HG02759 (cell line): ENCODE measurements at regions not wholly inside any gene's neighbourhood (a gene's known extent, or its start where the extent isn't known, plus 50 kb on each side); places are given as distances from the start of the nearest gene placed in this dataset.
A peak's percentile ranks its signal among the peaks of the same experiment; 100 is the strongest.
"Not testable (repeated sequence)": the region's sequence is repeated elsewhere in the genome, so short reads cannot be mapped to it uniquely, and the experiment has no call there.

Experiments used
- ATAC-seq: cut with Tn5 transposase; IDR thresholded peaks from one replicate; pipeline ENCODE4 v1.9.1; 2021; ENCODE audit warnings: mild to moderate bottlenecking, moderate library complexity; ENCODE audit not compliant: unreplicated experiment

DNA sequence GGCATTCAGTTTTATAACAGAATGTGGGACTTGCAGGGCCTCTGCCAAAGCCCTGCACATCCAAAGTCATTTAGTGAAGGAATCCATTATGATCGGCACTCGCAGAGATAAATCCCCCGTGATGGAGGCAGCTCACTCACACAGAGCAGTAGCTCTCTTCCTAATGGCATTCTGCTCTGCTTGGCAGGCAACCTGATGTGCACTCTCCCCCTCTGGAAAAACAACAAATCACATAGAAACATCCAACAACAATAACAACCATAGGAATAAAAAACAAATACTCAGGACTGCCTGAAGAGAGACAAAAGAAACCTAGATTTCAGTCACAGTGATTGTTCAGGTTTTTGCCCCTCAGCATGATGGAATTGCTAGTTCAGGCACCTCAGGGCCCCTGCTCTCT lies 59.7 kb downstream of the NAA11 start:
- no peak for ATAC-seq

DNA sequence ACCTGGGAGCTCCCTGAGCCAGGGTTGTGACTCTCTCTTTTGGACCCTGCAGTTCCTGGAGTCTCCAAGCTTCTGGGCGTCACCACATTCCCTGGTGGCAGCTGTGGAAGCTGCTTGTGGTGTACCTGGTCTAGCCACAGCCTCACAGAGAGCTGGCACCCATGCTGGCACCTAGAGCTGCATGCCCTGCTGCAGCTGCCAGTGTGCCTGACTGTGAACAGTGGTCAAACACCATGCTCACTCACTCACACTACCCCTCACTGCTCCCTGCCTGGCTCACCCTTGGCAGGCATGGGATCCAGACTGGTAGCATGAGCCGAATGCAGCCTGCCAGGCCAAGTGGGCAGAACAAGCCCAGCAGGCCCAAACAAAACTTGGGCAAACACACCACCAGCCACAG lies 66.6 kb downstream of the NAA11 start:
- ATAC-seq, result no peak

DNA sequence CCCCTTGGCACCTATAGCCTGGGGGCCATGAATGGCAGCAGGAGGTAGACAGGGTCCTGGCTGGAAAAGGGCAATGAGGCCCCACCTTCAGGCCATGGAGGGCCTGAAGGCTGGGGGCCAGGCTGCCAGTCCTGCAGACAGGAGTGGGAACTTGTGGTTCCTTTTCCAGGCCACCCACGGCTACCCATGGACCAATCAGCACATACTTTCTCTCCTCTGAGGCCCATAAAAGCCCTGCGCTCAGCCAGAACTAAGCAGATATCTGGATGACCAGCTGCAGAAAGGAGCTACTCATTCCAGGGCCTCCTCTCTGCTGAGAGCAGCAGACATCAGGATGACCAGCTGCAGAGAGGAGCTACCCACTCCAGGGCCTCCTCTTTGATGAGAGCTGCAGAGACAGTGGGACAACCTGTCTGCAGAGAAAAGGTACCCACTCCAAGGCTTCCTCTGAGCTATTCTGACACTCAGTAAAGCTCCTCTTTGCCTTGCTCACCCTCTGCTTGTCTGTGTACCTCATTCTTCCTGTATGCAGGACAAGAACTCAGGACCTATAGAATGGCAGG lies 67.2 kb downstream of the NAA11 start:
- ATAC-seq, result no peak

DNA sequence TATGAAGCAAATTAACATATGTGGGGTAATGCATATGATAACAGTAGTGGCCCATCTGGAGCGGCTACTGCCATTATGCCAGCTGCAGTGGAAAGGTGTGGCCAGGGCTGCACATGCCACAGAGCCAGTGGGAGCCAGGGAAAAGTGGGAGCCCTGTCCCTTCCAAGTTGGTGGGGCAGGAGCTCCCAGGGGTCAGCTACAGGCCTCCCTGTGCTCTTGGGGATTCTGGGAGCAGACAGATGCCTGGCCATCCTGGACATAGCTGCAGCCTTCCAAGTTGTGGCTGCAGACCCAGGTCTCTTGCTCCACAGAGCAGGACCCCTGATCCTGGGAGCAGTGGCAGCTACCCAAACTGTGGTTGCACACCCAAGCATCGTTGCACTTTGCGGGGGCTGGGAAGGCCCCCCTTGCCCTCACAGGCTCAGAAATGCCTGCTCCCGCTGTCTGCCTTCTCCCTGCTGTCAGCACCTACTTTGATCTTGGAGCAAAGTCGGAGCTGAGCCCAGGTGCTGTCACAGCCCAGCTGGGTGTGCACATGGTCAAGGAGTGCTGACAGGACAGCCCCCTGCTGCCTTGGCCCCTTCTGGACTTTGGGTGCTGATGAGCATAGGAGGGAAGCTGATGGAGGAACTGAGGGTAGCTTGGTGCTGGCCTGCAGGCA lies 67.8 kb downstream of the NAA11 start:
- ATAC-seq, result no peak

DNA sequence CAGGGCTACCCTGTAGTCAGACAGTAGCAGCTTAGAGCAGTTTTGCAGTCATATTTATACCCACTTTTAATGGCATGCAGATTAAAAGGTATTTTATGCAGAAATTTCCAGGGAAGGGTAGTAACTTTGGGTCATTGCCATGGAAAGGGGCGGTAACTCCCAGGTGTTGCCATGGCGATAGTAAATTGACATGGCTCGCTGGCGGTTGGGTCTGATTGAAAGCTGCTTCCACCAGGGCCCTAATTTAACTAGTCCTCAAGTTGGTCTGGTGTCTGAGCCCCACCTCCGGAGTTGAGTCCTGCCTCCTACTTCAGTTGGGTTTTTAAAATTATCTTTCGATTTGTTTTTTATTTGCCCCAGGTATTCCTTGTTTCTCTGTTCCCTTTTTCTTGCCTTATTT lies 70.1 kb downstream of the NAA11 start:
- no peak for ATAC-seq

DNA sequence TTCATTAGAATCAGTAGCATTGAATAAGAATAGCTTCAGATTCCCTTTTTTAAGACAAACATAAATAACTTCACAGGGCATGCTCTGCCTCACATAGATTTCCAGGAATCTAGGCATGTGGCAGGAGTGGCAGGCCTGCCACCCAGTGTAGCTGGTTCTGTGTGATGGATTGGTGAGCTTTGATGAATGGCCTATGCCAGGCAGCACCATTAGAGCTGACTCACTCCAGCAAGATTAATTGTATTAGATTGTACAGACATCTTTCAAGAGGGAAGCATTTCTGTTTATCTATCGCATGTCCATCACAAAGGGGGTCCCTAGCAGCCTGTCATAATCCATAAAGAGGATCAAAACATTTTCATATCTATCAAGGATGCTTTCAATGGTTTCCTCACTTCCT lies 71.9 kb downstream of the NAA11 start:
- no peak for ATAC-seq

DNA sequence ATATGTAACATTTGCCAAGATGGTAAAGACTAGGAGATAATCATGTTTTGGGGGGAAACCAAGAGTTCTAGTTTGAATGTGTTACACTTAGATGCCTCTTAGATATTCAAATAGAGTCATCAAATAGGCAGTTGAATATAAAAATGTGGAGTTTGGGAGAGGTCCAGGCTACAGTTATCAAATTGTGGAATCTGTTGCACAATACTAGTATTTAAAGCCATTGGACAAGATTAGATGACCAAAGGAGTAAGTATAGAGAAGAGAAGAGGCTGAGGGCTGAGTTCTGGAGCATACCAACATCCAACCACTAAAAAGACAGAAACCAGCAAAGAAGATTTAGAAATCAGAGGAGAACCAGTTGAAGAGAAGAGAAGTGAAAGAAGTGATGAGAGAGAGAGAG lies 72.7 kb downstream of the NAA11 start:
- no peak for ATAC-seq

DNA sequence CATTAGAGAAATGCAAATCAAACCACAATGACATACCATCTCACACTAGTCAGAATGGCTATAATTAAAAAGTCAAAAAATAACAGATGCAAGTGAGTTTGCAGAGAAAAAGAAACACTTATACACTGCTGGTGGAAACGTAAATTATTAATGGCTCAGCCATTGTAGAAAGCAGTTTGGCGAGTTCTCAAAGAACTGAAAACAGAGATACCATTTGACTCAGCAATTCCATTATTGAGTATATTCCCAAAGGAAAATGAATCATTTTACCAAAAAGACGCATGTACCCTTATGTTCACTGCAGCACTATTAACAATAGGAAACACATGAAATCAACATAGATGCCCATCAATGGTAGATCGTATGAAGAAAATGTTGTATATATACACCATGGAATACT lies 75.0 kb downstream of the NAA11 start:
- ATAC-seq, result no peak

DNA sequence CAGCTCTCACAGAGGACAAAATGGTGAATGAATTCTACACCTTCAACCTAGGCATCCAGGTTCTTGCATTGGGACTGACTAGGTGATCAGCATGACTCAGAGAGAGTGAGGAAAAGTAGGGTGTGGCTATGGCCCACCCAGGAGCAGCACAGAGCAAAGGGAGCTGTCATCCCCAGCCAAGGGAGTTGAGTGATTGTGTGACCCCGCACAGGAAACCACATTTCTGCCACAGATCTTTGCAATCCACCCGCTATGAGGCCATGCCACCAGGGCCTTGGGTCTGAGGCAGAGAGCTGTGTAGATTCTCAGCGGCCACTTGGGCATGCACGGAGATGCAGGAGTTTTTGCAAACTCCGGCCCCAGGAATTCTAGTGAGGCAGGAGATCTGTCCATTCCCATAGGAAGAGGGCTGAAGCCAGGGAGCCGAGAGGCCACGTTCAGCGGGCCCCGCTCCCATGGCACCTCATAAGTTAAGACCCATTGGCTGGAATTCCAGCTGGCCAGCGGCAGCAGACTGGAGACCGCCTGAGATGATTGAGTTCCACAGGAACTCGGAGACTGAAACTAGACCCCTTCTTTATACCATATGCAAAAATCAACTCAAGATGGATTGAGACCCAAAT lies 75.9 kb downstream of the NAA11 start:
- peak; percentile 38 for ATAC-seq

DNA sequence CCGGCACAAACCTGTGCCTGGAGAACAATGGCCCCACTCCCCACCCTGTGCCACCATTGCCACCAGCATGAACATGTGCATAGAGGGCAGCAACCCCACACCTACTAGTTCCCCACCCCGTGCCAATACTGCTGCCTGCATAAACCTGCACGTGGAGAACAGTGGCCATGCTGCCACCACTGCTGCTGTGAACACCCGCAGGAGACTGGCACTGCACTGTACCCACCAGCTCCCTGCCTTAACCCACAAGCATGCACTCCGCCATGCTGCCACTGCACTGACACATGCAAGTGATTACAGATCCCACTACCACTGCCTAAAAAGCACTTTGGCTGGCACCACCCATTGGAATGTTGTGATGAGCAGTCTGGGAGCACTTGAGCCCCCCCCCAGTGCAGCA lies 77.3 kb downstream of the NAA11 start:
- no peak for ATAC-seq

DNA sequence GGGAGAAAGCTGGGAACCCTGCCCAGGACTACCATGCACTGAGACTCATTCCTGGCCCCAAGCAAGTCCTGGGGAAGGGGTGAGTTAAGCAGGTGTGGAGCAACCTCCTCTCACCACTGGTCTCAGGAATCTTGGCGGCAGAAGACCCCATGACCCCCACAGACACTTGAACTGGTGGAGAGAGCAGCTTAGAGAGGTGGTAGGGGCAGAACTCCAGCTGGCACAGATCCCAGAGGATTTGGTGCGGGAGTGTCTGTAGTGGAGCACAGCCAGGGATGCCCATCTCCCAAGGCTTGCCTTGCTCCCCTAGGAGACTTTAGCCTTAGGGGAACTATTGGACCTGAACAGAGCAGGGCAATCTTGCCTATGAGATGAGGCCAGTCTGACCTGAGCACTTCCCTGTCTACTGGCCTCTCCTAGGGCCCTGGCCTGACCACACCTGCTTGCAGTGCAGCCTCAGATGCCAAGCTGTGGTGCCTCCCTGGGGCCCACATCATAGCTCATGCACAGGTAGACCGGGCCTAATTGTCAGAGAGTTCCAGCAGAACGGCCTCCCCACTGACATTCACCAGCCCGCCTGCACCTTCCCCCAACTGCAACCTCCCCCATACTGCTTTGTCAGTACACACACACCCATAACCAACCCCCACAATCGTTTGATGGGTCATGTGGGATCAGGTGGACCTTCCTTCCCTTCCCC lies 78.0 kb downstream of the NAA11 start:
- no peak for ATAC-seq

DNA sequence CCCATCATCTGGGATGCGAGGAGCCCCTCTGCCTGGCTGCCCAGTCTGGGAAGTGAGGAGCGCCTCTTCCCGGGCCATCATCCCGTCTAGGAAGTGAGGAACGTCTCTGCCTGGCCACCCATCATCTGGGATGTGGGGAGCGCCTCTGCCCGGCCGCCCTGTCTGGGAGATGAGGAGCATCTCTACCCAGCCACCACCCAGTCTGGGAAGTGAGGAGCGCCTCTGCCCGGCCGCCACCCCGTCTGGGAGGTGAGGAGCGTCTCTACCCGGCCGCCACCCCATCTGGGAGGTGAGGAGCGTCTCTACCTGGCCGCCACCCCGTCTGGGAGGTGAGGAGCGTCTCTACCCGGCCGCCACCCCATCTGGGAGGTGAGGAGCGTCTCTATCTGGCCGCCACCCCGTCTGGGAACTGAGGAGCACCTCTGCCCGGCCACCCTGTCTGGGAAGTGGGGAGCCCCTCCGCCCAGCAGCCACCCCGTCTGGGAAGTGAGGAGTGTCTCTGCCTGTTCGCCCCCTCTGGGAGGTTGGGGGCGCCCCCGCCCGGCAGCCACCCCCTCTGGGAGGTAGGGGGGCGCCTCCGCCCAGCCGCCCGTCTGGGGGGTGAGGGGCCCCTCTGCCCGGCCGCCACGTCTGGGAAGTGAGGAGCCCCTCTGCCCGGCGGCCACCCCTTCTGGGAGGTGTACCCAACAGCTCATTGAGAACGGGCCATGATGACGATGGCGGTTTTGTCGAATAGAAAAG lies 80.5 kb downstream of the NAA11 start:
- not testable (repeated sequence) for ATAC-seq

DNA sequence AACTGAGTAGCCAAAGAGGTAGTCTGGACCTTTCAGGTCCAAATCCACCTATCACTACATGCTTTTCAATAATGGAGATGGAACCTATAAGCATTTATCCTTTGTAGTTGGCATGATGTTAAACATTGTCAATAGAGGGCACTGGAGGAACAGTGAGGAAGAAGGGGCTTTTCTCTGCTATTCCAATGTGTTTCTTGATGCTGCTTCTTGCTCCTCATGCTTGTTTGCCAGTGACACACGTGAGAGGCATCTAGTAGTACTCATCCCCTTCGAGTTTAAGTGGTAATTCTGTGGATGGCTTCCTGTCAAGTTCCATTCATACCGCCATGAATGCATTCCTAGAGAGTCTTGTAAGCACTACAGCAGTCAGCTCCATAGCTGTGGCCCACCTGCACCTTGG lies 84.0 kb downstream of the NAA11 start:
- ATAC-seq, result no peak

DNA sequence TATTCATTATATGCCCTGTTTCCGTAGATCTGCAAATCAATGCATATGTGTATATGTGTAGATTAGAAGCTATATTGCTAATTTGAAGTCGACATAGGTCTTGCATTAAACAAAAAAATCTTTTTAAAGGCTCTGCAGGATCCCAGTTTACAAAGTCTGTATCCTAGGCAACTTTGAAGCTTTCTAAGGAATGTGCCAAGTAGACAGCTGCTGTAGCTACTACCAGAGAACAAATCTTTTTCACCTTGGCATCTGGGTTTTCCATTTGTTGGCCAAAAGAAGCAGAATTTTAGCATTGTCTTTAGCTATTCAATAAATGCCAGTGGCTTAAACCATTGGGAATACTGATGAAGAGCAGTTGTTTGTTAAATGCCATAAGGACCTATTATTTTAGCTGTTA lies 88.0 kb downstream of the NAA11 start:
- no peak for ATAC-seq

DNA sequence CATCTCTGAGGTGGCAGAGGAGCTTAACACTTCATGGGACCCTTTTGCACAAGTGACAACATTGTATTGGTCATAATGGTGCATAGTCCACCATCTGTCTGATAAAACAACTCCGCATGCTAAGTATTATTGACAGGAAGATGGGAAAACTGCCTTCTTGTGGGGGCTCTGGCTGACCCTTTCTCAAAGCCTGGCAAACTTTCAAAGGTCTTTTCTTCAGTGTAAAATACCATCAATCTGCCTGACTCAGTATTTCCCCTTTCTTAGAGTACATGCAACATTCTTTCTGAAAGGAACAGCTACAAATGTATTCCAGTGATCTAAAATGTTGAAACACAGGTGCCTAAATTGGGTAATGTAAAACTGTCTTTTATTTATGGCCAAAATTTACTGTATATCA lies 89.1 kb downstream of the NAA11 start:
- ATAC-seq, result no peak

DNA sequence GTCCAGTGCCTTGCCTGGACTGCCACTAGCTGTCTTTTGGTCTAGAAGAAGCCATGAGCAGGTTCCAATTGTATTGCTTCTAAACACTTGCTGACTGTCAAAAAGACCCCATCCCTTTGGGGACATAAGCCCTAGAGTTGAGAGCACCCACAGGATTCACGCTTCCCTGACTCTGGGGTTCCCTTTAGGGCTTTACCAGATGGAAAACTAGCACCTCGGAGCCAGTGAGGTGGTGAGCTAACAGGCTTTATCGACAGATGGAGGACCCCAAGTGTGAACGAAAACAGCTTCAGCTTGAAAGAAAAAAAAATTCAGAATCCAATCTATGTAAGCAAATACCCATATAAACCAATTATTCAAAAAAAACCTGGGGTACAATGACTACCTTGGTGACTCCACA lies 90.8 kb downstream of the NAA11 start:
- no peak for ATAC-seq

DNA sequence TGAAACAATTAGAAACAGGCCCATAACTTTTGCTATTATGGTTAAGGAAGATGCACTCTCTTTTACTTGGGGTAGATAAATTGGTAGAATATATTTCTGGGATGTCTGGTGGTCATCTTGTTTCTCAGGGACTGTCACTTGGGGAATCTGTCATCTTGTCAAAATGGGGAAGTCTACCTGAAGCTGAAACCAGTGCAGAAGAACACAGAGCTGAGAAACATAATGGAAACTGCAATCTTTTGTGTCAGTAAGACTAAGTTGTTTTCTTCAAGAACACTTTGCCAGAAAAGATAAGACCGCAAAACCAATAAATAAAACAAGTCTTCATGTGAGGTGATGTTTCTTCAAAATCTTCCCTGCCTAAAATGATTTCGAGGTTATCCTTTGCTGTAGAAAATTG lies 92.0 kb downstream of the NAA11 start:
- ATAC-seq, result no peak

DNA sequence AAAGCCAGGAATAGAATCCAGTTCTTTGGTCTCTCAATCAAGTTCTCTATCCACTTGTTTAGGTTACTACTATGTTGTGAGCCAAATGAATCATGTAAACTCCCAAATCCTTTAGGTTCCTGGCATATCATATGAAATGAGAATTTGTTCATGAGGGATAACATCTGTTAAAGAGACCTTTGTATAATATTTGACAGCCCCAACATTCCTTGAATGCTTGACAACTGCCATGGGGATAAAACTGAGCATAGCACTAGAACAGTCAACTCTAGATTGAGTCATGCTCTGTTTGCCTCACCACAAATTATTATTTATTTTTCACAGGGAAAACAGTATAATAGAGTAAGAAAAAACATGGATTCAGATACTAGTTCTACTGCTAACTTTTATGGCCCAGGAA lies 93.3 kb downstream of the NAA11 start:
- no peak for ATAC-seq

DNA sequence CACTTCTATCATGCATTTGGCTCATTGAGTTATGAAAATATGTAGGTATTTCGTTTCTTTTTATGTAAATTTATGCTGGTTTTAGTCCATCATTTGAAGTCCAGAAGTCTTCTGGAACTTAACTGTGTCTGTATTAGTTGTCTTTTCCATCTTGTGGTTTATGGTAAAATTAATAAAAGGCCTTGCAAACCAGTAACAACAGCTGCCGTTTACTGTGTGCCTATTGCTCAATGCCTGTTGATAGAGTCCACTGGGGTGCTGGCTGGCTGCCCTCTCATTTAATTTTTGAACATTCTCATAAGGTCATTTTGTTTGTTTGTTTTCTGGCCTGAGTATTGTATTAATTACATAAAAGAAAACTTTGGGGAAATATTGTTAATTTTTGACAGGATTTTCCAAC lies 98.0 kb downstream of the NAA11 start:
- ATAC-seq, result no peak

DNA sequence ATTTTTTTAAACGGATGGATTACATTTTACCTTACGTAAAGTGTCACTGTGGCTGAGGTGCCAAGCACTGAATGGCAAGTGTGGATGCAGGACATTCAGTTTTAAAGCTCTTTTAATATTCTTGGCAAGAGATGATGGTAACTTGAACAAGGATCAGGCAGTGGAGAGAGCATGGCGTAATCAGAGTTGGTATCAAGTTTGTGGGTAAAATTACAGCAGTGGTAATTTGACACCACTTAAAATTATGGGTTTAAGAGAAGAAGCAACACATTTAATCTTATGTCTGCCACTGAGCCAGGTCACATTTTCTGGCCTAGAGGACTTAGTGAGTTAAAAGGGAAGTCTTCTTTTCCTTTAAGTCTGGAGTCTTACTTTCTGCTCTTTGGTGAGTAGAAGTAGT lies 100.5 kb downstream of the NAA11 start:
- no peak for ATAC-seq

DNA sequence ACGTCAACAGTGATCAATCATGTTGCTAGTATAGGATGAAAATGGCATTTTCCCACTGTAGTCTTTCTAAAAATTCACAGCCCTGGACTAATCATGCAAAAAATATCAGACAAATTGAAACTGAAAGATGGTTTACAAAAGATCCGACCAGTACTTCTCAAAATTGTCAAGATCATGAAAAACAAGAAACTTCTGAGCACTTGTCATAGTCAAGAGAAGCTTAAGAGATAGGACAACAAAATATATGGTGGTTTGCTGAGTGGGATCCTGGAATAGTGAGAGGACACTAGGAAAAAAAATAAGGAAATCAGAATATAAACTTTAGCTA lies 101.1 kb downstream of the NAA11 start:
- no peak for ATAC-seq
